SK-N-SH (cell line): ENCODE measurements at regions not wholly inside any gene's neighbourhood (a gene's known extent, or its start where the extent isn't known, plus 50 kb on each side); places are given as distances from the start of the nearest gene placed in this dataset.

Source experiments
- GABPA ChIP-seq: IDR thresholded peaks from 2 replicates; pipeline ENCODE4 v1.4.0; 2012; ENCODE audit warnings: low read depth, mild to moderate bottlenecking
- TAF1 ChIP-seq: IDR thresholded peaks from 2 replicates; pipeline ENCODE4 v1.6.1; 2012; ENCODE audit warnings: low read depth, mild to moderate bottlenecking, low read length, moderate library complexity, borderline replicate concordance
- TF ChIP-seq, protein P1 (sequence below): fragments of 150-350 bp; IDR thresholded peaks from 2 replicates; pipeline ENCODE4 v1.6.1; 2016; ENCODE audit warnings: mild to moderate bottlenecking, low read depth, low read length

GRCh38 chr5:159459951-159460538 lies 129.8 kb upstream of the IL12B start:
- TF ChIP-seq TAF1 (no peak), GABPA (no peak)
- TF ChIP-seq, protein P1, sequence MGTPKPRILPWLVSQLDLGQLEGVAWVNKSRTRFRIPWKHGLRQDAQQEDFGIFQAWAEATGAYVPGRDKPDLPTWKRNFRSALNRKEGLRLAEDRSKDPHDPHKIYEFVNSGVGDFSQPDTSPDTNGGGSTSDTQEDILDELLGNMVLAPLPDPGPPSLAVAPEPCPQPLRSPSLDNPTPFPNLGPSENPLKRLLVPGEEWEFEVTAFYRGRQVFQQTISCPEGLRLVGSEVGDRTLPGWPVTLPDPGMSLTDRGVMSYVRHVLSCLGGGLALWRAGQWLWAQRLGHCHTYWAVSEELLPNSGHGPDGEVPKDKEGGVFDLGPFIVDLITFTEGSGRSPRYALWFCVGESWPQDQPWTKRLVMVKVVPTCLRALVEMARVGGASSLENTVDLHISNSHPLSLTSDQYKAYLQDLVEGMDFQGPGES, result no peak
